ENCODE measurements at regions not wholly inside any gene's neighbourhood (a gene's known extent, or its start where the extent isn't known, plus 50 kb on each side); places are given as distances from the start of the nearest gene placed in this dataset.

DNA sequence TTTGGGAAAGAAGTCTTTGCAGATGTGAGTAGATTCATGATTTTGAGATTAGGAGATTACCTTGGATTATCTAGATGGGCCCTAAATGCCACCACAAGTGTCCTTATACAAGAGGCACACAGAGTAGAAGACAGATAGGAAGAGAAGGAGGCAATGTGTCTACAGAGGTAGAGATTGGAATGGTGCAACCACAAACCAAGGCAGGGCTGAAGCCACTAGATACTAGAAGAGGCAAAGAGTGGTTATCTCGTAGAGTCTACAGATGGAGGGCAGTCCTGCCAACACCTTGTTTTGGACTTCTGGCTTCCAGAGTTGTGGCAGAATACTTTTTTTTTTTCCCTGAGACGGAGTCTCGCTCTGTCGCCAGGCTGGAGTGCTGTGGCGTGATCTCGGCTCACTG is 138.3 kb upstream of the AKIRIN2 start:
- TF ChIP-seq, protein P1, sequence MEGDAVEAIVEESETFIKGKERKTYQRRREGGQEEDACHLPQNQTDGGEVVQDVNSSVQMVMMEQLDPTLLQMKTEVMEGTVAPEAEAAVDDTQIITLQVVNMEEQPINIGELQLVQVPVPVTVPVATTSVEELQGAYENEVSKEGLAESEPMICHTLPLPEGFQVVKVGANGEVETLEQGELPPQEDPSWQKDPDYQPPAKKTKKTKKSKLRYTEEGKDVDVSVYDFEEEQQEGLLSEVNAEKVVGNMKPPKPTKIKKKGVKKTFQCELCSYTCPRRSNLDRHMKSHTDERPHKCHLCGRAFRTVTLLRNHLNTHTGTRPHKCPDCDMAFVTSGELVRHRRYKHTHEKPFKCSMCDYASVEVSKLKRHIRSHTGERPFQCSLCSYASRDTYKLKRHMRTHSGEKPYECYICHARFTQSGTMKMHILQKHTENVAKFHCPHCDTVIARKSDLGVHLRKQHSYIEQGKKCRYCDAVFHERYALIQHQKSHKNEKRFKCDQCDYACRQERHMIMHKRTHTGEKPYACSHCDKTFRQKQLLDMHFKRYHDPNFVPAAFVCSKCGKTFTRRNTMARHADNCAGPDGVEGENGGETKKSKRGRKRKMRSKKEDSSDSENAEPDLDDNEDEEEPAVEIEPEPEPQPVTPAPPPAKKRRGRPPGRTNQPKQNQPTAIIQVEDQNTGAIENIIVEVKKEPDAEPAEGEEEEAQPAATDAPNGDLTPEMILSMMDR (IDR thresholded peaks at IDR 0.05) = no peak
- TF ChIP-seq POLR2A (IDR thresholded peaks at IDR 0.05) = no peak

Measured in body of pancreas (tissue), 4 donors.